GM18507 (cell line): ENCODE measurements at regions not wholly inside any gene's neighbourhood (a gene's known extent, or its start where the extent isn't known, plus 50 kb on each side); places are given as distances from the start of the nearest gene placed in this dataset.
"Not testable (repeated sequence)": the region's sequence is repeated elsewhere in the genome, so short reads cannot be mapped to it uniquely, and the experiment has no call there.

ENCODE experiments used
- DNase-seq: peaks from one replicate; pipeline ENCODE4 v3.0.0; 2011; ENCODE audit warnings: low read depth; ENCODE audit not compliant: insufficient read length; ENCODE audit errors: extremely low spot score
- FAIRE-seq: peaks from 2 replicates; lab custom pipeline; 2011; peaks lifted over from hg19 to GRCh38; lab: Jason Lieb, UNC

DNA sequence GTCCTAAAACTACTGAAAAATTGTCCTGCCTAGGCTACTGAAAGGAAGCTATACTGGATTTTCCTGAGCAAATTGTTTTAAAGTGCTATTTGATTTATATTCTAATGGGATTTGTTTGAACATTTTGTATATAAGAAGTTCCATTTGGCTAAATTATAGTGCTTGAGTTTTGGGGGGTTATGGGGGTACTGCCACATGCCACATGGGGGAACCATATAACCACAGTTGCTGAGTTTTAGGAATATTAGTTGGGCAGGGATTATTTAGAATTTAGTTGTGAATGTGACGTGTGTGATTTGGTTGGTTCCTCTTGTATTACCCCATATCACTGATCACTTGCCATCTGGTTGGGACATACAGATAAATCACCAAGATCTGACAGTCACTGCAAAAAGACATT is 224.5 kb upstream of the TAPT1 start:
- no peak for FAIRE-seq
- no peak for DNase-seq

DNA sequence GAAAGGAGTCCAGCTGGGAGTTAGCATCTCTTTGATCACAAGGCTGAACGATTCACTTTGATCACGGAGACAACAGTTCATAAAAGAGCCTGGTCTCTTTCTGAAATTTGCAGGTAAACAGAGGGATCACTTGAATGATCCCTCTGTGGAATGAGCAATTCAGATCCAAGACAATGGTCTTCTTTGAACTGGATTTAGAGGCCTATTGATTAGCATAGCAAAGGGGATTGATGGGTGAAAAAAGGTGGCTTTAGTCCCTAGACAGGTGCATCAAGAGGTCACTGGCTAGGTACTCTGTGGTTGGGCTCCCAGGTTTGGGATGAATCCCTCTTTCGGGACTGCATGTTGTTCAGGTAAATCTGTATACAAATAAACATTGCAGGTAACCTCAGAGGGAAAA is 223.8 kb upstream of the TAPT1 start:
- DNase-seq = no peak
- no peak for FAIRE-seq

- DNase-seq (no peak), FAIRE-seq (no peak)
Measured at GRCh38 chr4:16449406-16449805, 223.1 kb upstream of the TAPT1 start.

DNA sequence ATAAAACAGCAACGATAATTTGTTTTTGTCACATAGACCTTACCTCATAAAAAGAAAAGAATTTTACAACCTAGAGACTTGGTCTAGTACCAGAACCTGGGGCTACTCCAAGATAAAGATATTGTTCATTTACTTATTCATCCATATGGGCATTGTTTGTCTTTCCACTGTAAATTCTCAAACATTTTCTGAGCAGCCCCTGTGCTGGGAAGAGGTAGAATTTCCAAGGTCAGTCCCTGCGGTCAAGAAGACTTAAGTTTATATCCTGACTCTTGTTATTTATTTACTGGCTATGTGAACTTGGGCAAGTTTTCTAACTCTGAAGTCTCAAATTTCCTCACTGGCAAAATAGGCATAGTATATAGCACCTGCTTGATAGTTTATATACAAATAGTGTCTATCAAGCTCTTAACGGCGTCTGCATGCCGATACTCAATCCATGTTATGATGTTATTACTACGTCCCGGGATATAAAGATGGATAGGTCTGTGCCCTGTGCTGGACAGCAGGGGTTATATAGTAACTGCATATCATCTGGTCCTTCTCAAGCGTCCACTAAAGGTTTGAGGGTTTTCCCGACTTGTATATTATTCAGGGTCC is 222.1 kb upstream of the TAPT1 start:
- no peak for FAIRE-seq

GRCh38 chr4:16443504-16444088 is 217.3 kb upstream of the TAPT1 start:
- DNase-seq (peak; percentile 15), FAIRE-seq (peak; percentile 68)

More for the DNA sequence above, 222.1 kb upstream of the TAPT1 start:
- no peak for DNase-seq

DNA sequence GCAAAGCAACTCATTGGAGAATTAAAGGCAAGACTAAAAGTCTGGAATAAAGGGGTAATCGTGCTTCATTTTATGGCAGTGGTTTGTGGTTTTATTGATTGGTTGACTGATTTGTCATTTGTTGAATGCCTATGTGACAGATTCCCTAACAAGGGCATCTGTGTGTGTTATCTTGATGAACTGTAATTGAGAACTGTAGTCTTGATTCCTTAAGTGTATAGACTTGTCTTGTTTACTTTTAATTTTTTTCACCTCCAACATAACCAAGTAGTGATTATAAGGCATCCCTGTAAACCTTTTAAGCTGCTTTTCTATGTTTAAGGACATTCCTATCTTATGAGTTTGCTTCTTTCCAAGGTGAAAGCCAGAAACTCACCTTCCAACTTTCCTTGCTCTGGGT is 216.0 kb upstream of the TAPT1 start:
- no peak for DNase-seq
- no peak for FAIRE-seq

DNA sequence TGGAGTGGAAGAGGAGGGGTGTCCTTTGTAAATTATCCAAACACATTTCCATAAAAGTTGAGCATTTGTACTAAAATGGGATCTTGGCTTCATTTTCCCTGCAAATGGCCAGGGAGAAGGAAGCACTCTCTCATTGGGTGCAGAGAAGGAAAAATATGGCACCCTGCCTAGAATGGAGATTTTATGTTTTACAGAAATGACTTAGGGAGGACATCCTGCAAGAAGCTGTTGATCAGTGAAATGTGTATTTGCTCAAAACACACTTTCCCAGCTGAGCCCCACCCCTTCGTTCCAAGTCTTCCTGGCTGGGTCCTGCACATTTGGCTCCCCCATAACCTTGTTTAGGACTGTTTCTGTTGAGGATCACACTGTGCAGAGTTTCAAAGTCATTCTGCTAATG is 213.5 kb upstream of the TAPT1 start:
- no peak for FAIRE-seq
- DNase-seq = no peak

DNA sequence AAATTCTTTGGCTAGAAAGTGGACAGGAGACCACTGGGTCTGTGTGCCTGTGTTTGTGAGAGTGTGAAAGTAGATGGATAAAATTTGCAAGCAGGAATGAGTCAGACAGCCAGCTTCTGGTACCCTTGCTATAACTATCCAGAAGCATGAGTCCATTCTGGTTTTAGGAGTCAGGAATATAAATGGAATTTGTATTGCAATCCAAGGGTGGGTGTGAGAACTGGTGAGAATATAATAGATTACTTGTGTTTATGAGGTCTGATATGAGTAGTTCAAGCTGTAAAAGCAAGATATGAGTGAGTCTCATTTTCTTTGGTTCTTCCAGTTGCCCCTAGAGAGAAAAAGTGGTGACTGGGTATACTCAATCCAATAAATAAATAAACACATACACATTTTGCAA is 212.7 kb upstream of the TAPT1 start:
- DNase-seq (no peak), FAIRE-seq (no peak)

- no peak for FAIRE-seq
- no peak for DNase-seq
Measured at GRCh38 chr4:16437836-16438235, 211.6 kb upstream of the TAPT1 start.

- FAIRE-seq = no peak
Measured at GRCh38 chr4:16431866-16432265, 205.6 kb upstream of the TAPT1 start.

DNA sequence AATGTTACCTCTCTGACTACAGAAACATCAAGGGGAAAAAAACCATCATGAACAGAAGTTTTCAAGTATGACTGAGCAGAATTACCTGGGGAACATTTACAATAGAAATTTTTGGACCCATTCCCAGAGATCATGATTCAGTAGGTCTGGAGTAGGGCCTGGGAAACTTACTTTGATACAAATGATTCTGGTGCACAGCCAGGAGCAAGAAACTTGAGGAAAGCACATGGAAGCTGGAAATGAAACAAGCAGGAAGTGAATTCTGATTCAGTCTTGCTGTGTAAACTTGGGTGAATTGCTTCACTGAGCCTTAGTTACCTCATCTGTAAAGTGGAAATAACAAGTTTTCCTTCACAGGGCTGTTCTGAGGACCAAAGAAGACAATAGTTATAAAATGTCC is 192.5 kb upstream of the TAPT1 start:
- no peak for FAIRE-seq
- DNase-seq = no peak

More at GRCh38 chr4:16431866-16432265, 205.6 kb upstream of the TAPT1 start:
- DNase-seq = no peak

DNA sequence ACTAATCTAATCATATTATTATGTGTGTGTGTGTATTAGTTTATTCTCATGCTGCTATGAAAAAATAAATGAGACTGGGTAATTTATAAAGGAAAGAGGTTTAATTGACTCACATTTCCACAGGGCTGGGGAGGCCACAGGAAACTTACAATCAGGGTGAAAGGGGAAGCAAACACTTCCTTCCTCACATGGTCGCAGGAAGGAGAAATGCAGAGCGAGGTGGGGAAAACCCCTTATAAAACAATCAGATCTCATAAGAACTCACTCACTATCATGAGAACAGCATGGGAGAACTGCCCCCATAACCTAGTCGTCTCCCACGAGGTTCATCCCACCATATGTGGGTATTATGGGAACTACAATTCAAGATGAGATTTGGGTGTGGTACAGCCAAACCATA is 190.9 kb upstream of the TAPT1 start:
- DNase-seq (no peak), FAIRE-seq (no peak)

DNA sequence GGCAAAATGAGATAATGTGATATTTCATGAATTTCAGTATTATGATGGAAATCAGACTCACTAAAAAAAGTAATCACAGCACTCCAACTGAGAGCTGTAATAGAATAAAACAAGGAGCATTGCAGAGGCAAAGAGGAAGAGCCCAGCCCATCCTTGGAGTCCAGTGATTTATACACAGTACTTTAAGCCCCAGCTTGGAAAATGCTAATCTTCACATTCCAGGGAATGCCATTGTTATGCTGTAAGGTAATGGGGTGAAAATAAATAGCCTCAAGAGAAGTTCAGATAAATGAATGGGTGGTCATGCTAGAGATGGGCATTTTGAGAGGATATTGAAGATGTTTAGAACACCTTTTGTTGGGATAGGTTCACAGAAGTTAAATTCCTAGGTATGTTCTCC is 190.3 kb upstream of the TAPT1 start:
- no peak for FAIRE-seq

DNA sequence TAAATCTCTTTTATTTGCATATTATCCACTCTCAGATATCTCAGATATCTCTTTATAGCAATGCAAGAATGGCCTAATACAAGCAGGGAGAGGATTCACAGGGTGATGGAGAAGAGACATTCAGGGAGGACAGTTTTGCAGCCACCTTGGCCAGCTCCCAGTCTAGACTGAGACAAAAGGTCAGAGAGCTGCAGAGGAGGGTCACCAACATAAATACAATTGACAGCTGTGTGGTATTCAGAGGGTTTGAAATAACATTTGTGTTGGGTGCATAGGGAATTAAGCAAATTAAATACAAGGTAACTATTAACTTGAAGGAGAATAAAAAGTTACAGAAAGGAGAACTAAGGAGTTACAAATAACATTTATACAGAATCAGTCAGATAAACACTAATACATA is 189.5 kb upstream of the TAPT1 start:
- no peak for FAIRE-seq

More for the DNA sequence above, 190.3 kb upstream of the TAPT1 start:
- DNase-seq = no peak

GRCh38 chr4:16413814-16414555 is 187.7 kb upstream of the TAPT1 start:
- FAIRE-seq = no peak
- no peak for DNase-seq

More for the DNA sequence above, 189.5 kb upstream of the TAPT1 start:
- DNase-seq = no peak

DNA sequence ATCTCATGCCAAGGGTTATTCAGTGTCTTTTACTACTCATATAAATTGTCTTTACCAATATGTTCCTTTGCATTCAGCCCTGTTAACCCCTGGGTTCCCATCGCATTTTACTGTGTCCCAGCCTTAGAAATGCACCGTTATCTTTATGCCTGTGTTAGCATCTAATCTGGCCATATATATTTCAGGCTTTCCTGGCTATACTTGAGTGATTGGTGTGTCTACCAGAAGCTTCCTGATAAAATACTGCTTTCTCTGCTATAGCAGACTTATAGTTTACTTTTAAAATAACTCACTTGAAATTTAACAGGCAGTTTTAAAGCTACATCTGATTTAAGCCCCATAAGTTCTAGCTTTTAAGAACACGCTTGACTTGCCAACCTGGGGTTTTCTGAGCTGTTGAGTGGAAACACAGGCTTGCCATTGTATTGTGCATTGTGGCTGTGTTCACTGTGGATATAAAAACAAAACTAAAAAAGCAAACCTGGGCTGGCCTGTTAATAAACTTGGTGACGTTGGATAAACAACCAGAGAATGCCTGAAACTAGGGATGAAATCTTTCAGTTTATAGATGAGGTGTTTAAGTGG is 185.3 kb upstream of the TAPT1 start:
- DNase-seq = no peak
- FAIRE-seq = no peak

- FAIRE-seq, DNase-seq: not testable (repeated sequence)
Measured at GRCh38 chr4:16393216-16393615, 166.9 kb upstream of the TAPT1 start.

GRCh38 chr4:16391196-16391595 is 164.9 kb upstream of the TAPT1 start:
- DNase-seq (no peak), FAIRE-seq (no peak)

DNA sequence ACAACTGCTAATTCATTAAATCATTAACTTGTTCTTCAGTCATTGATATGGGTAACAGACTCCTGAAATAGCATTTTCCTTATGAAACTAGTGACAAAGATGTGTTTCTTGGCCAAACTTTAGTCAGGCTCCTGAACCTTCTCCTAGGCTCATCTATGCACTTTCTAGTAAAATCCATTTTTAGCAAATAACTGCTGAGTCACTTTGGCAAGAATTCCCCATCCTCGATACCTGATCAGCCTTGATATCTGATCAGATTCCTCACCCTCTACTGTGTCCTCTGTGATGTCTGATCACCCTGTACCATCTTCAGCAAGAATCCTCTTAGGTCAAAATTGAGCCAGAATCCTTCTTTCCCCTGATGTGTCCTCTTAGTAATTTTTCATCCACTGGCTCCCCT is 161.2 kb upstream of the TAPT1 start:
- FAIRE-seq (no peak), DNase-seq (no peak)

DNA sequence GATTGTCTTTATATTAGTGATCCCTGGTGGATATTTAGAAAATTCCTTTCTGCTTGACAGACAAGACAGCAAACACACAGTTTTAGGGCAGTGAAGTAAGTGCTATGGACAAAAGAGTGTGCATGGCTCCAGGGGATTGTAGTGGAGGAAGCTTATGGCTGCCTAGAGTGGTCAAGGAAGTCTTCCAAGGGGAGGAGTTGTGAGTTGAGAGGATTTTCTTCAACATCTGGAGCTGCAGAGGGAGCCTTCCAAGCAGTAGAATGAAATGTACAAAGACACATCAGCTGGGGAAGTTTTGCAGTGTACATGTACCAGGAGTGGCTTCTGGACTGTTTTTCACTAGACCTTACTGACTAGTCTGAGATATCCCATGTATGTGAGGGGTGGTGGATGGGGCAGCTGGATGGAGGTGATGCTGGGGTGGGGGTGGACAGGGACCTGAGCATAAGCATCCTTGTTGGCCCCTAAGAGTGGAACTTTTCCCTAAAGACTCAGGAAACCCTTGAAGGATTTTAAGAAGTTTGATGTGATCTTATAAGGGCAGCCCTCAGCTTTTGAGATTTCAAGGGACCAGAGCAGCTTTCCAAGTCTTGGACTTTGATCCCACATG is 160.5 kb upstream of the TAPT1 start:
- no peak for DNase-seq
- FAIRE-seq = no peak
